Neural cell (in vitro differentiated cells): ENCODE measurements at regions not wholly inside any gene's neighbourhood (a gene's known extent, or its start where the extent isn't known, plus 50 kb on each side); places are given as distances from the start of the nearest gene placed in this dataset.

ENCODE experiments used
- H2AFZ ChIP-seq: fragments of 200-600, 300-800 bp; sonication (generic), shearing (Covaris generic); 2 replicates; pipeline ENCODE4 v1.6.0; 2014; ENCODE audit warnings: low read depth, mild to moderate bottlenecking, antibody characterized with exemption, low read length, moderate library complexity
- H3F3A ChIP-seq: fragments of 200-600 bp; shearing (Covaris generic); 2 replicates; pipeline ENCODE4 v1.6.1; 2016; ENCODE audit warnings: mild to moderate bottlenecking, moderate library complexity, mixed read lengths, antibody characterized with exemption, low read length; ENCODE audit not compliant: insufficient read depth, poor library complexity, severe bottlenecking
- H3K27ac ChIP-seq: fragments of 200-600, 300-800 bp; sonication (generic), shearing (Covaris generic); 2 replicates; pipeline ENCODE4 v1.5.1; 2014; ENCODE audit warnings: mild to moderate bottlenecking, low read length, moderate library complexity
- H3K27me3 ChIP-seq: fragments of 300-800, 200-600 bp; sonication (generic), shearing (Covaris generic); 2 replicates; pipeline ENCODE4 v1.6.0; 2014; ENCODE audit warnings: mild to moderate bottlenecking, low read depth, low read length, moderate library complexity; ENCODE audit not compliant: insufficient read depth
- H3K36me3 ChIP-seq: fragments of 300-800, 200-600 bp; sonication (generic), shearing (Covaris generic); 2 replicates; pipeline ENCODE4 v1.5.1; 2014; ENCODE audit warnings: mild to moderate bottlenecking, antibody characterized with exemption, low read length, moderate library complexity; ENCODE audit not compliant: insufficient read depth
- H3K4me2 ChIP-seq: fragments of 300-800, 200-600 bp; sonication (generic), shearing (Covaris generic); 2 replicates; pipeline ENCODE4 v1.6.0; 2014; ENCODE audit warnings: mild to moderate bottlenecking, low read length
- H3K4me3 ChIP-seq: fragments of 300-800, 200-600 bp; sonication (generic), shearing (Covaris generic); 2 replicates; pipeline ENCODE4 v1.5.1; 2014; ENCODE audit warnings: mild to moderate bottlenecking, low read length, moderate library complexity
- H3K79me2 ChIP-seq: fragments of 200-600 bp; shearing (Covaris generic); replicated peaks from 2 replicates; pipeline ENCODE4 v1.6.0; 2014; ENCODE audit warnings: mild to moderate bottlenecking, low read length, moderate library complexity; ENCODE audit not compliant: insufficient read depth
- H3K9ac ChIP-seq: fragments of 300-800, 200-600 bp; sonication (generic), shearing (Covaris generic); 2 replicates; pipeline ENCODE4 v1.6.1; 2016; ENCODE audit warnings: mild to moderate bottlenecking, low read length, mixed read lengths
- H3K9me2 ChIP-seq: fragments of 200-600 bp; shearing (Covaris generic); 2 replicates; pipeline ENCODE4 v1.6.1; 2016; ENCODE audit warnings: mild to moderate bottlenecking, low read length, mixed read lengths; ENCODE audit not compliant: insufficient read depth
- H3K9me3 ChIP-seq: fragments of 200-600, 300-800 bp; sonication (generic), shearing (Covaris generic); 2 replicates; pipeline ENCODE4 v1.6.1; 2016; ENCODE audit warnings: mild to moderate bottlenecking, mixed run types, low read length, moderate library complexity, mixed read lengths
- H4K20me1 ChIP-seq: fragments of 200-600 bp; shearing (Covaris generic); 2 replicates; pipeline ENCODE4 v1.6.1; 2016; ENCODE audit warnings: mild to moderate bottlenecking, mixed run types; ENCODE audit not compliant: insufficient read depth
- EP300 ChIP-seq: fragments of 450-650 bp; conservative IDR thresholded peaks from 2 replicates; pipeline ENCODE4 v1.6.1; 2014; ENCODE audit warnings: antibody characterized with exemption, mild to moderate bottlenecking, moderate library complexity; ENCODE audit not compliant: poor library complexity, severe bottlenecking
- EZH2 ChIP-seq: fragments of 200-600, 300-800 bp; shearing (Covaris generic), sonication (generic); IDR thresholded peaks from 2 replicates; pipeline ENCODE4 v1.6.1; 2014; ENCODE audit warnings: antibody characterized with exemption, low read length, borderline replicate concordance, mild to moderate bottlenecking; ENCODE audit not compliant: insufficient read depth, poor library complexity, severe bottlenecking
- MXI1 ChIP-seq: fragments of 450-650 bp; conservative IDR thresholded peaks from 2 replicates; pipeline ENCODE4 v1.6.1; 2014; ENCODE audit warnings: antibody characterized with exemption, mild to moderate bottlenecking; ENCODE audit not compliant: poor library complexity, severe bottlenecking
- POLR2AphosphoS5 ChIP-seq: IDR thresholded peaks from 2 replicates; pipeline ENCODE4 v1.6.1; 2012
- RAD21 ChIP-seq: fragments of 450-650 bp; conservative IDR thresholded peaks from 2 replicates; pipeline ENCODE4 v1.6.1; 2014; ENCODE audit warnings: antibody characterized with exemption, mild to moderate bottlenecking, moderate library complexity
- REST ChIP-seq: IDR thresholded peaks from 2 replicates; pipeline ENCODE4 v1.6.1; 2012; ENCODE audit warnings: borderline replicate concordance
- SMC3 ChIP-seq: fragments of 450-650 bp; conservative IDR thresholded peaks from 2 replicates; pipeline ENCODE4 v1.6.1; 2014; ENCODE audit warnings: antibody characterized with exemption, mild to moderate bottlenecking, moderate library complexity; ENCODE audit not compliant: poor library complexity
- TAF1 ChIP-seq: IDR thresholded peaks from 2 replicates; pipeline ENCODE4 v1.6.1; 2012; ENCODE audit warnings: low read depth
- TF ChIP-seq, protein P1 (sequence below): fragments of 450-650 bp; IDR thresholded peaks from 2 replicates; pipeline ENCODE4 v1.5.1; 2014; ENCODE audit warnings: antibody characterized with exemption, mild to moderate bottlenecking, moderate library complexity; ENCODE audit not compliant: poor library complexity, severe bottlenecking

GRCh38 chr2:160870729-160871465, 289.3 kb upstream of the TANK start:
- Histone ChIP-seq H3K27me3 (no peaks in the 10 kb centered on the region), H3K36me3 (no peaks in the 10 kb centered on the region), H2AFZ (no peak overlapping the region), H3K4me2 (no peak overlapping the region), H3K9me3 (no peaks in the 10 kb centered on the region), H3K9ac (no peak overlapping the region), H3K4me3 (no peak overlapping the region), H3K79me2 (no peaks in the 10 kb centered on the region), H4K20me1 (no peaks in the 10 kb centered on the region), H3K27ac (no peak overlapping the region), H3K9me2 (no peaks in the 10 kb centered on the region), H3F3A (no peaks in the 10 kb centered on the region)
- TF ChIP-seq, protein P1, sequence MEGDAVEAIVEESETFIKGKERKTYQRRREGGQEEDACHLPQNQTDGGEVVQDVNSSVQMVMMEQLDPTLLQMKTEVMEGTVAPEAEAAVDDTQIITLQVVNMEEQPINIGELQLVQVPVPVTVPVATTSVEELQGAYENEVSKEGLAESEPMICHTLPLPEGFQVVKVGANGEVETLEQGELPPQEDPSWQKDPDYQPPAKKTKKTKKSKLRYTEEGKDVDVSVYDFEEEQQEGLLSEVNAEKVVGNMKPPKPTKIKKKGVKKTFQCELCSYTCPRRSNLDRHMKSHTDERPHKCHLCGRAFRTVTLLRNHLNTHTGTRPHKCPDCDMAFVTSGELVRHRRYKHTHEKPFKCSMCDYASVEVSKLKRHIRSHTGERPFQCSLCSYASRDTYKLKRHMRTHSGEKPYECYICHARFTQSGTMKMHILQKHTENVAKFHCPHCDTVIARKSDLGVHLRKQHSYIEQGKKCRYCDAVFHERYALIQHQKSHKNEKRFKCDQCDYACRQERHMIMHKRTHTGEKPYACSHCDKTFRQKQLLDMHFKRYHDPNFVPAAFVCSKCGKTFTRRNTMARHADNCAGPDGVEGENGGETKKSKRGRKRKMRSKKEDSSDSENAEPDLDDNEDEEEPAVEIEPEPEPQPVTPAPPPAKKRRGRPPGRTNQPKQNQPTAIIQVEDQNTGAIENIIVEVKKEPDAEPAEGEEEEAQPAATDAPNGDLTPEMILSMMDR = no peak
- TF ChIP-seq POLR2AphosphoS5 (no peak), SMC3 (no peak), EZH2 (no peak), RAD21 (no peak), TAF1 (no peak), MXI1 (no peak), REST (no peak), EP300 (no peak)

DNA sequence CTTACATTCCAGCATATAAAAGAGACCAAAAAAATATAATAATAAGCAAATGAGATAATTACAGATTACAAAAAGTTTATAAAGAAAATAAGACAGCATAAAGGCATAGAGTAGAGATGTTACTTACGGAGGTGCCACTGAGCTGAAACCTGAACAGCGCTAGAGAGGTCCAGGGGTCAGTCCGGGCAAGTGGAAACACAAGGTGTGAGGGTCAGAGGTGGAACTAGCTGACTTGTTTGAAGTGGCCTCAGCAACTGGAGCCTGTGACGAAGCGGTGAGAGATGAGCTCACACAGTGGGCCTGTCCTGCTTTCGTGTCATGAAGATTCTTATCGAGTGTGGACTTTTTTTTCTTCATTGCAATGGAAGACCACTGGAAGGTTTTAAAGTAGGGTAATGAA, 288.3 kb upstream of the TANK start:
- Histone ChIP-seq H3K9ac (no peak overlapping the region), H3K4me3 (no peak overlapping the region), H3F3A (no peaks in the 10 kb centered on the region), H3K4me2 (no peak overlapping the region), H3K27me3 (no peaks in the 10 kb centered on the region), H3K9me3 (no peaks in the 10 kb centered on the region), H3K9me2 (no peaks in the 10 kb centered on the region), H2AFZ (no peak overlapping the region), H3K36me3 (no peaks in the 10 kb centered on the region), H3K27ac (no peak overlapping the region), H4K20me1 (no peaks in the 10 kb centered on the region), H3K79me2 (no peaks in the 10 kb centered on the region)
- no peak for TF ChIP-seq TAF1
- TF ChIP-seq, protein P1 = no peak
